ENCODE measurements at regions not wholly inside any gene's neighbourhood (a gene's known extent, or its start where the extent isn't known, plus 50 kb on each side); places are given as distances from the start of the nearest gene placed in this dataset.

DNA sequence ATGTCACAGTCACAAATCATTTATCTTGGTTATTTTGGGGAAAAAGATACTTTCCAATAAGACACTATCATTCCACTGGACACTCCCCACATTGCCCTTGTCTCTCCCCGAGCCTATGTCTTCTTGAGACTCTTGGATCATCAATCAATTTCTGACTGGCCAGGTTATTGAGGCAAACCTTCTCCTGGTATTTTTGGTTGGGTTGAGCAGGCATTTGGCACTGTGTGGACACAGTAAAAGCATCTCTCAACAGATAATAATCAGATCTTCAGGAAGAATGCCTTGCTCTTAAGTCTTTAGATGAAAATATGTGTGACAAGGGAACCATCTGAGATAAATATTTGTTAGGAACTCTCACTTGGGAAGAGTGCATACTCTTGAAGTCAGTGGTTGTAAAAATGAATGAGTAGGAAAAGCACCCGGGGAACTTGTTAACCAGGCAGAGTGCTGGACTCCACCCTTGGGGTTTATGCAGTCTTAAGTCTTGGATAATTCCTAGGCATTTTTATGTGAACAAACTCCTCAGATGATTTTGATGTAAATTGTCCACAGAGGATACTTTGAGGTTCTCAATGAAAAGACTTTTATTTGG lies 223.8 kb upstream of the CLINT1 start:
- H3K4me3 Mint-ChIP-seq = no peak overlapping the region
- no peaks in the 10 kb centered on the region for H3K9me3 Mint-ChIP-seq
- ATAC-seq = no peak
- ChIA-PET POLR2A (no interaction called here), CTCF (interaction anchor here (1.6 kb wide), 1 partner anchor 7 kb away, joined by 13 read pairs; no protein-coding TSS in a partner anchor)
- H3K36me3 Mint-ChIP-seq = no peaks in the 10 kb centered on the region
- TF ChIP-seq KAT7 (CRISPR knock-in tag; IDR thresholded peaks at IDR 0.05; ENCODE audit: borderline replicate concordance) = no peak
- no peak for TF ChIP-seq HMGA2 (CRISPR knock-in tag; IDR thresholded peaks at IDR 0.05)
- TF ChIP-seq, protein P1, sequence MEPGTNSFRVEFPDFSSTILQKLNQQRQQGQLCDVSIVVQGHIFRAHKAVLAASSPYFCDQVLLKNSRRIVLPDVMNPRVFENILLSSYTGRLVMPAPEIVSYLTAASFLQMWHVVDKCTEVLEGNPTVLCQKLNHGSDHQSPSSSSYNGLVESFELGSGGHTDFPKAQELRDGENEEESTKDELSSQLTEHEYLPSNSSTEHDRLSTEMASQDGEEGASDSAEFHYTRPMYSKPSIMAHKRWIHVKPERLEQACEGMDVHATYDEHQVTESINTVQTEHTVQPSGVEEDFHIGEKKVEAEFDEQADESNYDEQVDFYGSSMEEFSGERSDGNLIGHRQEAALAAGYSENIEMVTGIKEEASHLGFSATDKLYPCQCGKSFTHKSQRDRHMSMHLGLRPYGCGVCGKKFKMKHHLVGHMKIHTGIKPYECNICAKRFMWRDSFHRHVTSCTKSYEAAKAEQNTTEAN (CRISPR knock-in tag; IDR thresholded peaks at IDR 0.05) = no peak
- no peak for TF ChIP-seq GABPB1 (CRISPR knock-in tag; IDR thresholded peaks at IDR 0.05)
- no peak for TF ChIP-seq ZNF416 (CRISPR knock-in tag; IDR thresholded peaks at IDR 0.05)
- TF ChIP-seq, protein P2, sequence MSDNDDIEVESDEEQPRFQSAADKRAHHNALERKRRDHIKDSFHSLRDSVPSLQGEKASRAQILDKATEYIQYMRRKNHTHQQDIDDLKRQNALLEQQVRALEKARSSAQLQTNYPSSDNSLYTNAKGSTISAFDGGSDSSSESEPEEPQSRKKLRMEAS (CRISPR knock-in tag; IDR thresholded peaks at IDR 0.05) = no peak
- no peak for DNase-seq (ENCODE audit: low spot score)
- H3K27ac Mint-ChIP-seq = no peak overlapping the region
- H3K4me1 Mint-ChIP-seq = peaks cover 9% of the 10 kb centered on the region
- peaks cover 3% of the 10 kb centered on the region for H3K27me3 Mint-ChIP-seq (ENCODE audit: low read depth)

- peaks cover 3% of the 10 kb centered on the region for H3K27me3 Mint-ChIP-seq (ENCODE audit: low read depth)
- H3K4me1 Mint-ChIP-seq = peaks cover 17% of the 10 kb centered on the region
- DNase-seq (ENCODE audit: low spot score) (peak; percentile 27), ATAC-seq (peak; percentile 77)
- TF ChIP-seq SMAD3 (CRISPR knock-in tag; IDR thresholded peaks at IDR 0.05; ENCODE audit: borderline replicate concordance) (no peak), GRHL2 (CRISPR knock-in tag; IDR thresholded peaks at IDR 0.05; ENCODE audit: insufficient replicate concordance, severe bottlenecking) (no peak), HMGA2 (CRISPR knock-in tag; IDR thresholded peaks at IDR 0.05) (no peak), ATF2 (CRISPR knock-in tag; IDR thresholded peaks at IDR 0.05; ENCODE audit: borderline replicate concordance, low read depth) (no peak), KAT7 (CRISPR knock-in tag; IDR thresholded peaks at IDR 0.05; ENCODE audit: borderline replicate concordance) (no peak), ZNF138 (CRISPR knock-in tag; conservative IDR thresholded peaks at IDR 0.05) (no peak), TP53 (CRISPR knock-in tag; IDR thresholded peaks at IDR 0.05) (no peak), GTF2I (CRISPR knock-in tag; conservative IDR thresholded peaks at IDR 0.05) (no peak), ELF4 (CRISPR knock-in tag; IDR thresholded peaks at IDR 0.05; ENCODE audit: low read depth) (no peak), RELA (CRISPR knock-in tag; IDR thresholded peaks at IDR 0.05; ENCODE audit: borderline replicate concordance) (no peak), NR2C2 (CRISPR knock-in tag; IDR thresholded peaks at IDR 0.05) (no peak), ATF3 (CRISPR knock-in tag; conservative IDR thresholded peaks at IDR 0.05) (no peak), SMAD4 (CRISPR knock-in tag; IDR thresholded peaks at IDR 0.05) (no peak)
- TF ChIP-seq, protein P3, sequence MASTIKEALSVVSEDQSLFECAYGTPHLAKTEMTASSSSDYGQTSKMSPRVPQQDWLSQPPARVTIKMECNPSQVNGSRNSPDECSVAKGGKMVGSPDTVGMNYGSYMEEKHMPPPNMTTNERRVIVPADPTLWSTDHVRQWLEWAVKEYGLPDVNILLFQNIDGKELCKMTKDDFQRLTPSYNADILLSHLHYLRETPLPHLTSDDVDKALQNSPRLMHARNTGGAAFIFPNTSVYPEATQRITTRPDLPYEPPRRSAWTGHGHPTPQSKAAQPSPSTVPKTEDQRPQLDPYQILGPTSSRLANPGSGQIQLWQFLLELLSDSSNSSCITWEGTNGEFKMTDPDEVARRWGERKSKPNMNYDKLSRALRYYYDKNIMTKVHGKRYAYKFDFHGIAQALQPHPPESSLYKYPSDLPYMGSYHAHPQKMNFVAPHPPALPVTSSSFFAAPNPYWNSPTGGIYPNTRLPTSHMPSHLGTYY (CRISPR knock-in tag; IDR thresholded peaks at IDR 0.05) = no peak
- TF ChIP-seq, protein P4, sequence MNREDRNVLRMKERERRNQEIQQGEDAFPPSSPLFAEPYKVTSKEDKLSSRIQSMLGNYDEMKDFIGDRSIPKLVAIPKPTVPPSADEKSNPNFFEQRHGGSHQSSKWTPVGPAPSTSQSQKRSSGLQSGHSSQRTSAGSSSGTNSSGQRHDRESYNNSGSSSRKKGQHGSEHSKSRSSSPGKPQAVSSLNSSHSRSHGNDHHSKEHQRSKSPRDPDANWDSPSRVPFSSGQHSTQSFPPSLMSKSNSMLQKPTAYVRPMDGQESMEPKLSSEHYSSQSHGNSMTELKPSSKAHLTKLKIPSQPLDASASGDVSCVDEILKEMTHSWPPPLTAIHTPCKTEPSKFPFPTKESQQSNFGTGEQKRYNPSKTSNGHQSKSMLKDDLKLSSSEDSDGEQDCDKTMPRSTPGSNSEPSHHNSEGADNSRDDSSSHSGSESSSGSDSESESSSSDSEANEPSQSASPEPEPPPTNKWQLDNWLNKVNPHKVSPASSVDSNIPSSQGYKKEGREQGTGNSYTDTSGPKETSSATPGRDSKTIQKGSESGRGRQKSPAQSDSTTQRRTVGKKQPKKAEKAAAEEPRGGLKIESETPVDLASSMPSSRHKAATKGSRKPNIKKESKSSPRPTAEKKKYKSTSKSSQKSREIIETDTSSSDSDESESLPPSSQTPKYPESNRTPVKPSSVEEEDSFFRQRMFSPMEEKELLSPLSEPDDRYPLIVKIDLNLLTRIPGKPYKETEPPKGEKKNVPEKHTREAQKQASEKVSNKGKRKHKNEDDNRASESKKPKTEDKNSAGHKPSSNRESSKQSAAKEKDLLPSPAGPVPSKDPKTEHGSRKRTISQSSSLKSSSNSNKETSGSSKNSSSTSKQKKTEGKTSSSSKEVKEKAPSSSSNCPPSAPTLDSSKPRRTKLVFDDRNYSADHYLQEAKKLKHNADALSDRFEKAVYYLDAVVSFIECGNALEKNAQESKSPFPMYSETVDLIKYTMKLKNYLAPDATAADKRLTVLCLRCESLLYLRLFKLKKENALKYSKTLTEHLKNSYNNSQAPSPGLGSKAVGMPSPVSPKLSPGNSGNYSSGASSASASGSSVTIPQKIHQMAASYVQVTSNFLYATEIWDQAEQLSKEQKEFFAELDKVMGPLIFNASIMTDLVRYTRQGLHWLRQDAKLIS (CRISPR knock-in tag; IDR thresholded peaks at IDR 0.05; ENCODE audit: borderline replicate concordance) = no peak
- TF ChIP-seq, protein P5, sequence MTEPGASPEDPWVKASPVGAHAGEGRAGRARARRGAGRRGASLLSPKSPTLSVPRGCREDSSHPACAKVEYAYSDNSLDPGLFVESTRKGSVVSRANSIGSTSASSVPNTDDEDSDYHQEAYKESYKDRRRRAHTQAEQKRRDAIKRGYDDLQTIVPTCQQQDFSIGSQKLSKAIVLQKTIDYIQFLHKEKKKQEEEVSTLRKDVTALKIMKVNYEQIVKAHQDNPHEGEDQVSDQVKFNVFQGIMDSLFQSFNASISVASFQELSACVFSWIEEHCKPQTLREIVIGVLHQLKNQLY (CRISPR knock-in tag; IDR thresholded peaks at IDR 0.05) = no peak
- TF ChIP-seq, protein P6, sequence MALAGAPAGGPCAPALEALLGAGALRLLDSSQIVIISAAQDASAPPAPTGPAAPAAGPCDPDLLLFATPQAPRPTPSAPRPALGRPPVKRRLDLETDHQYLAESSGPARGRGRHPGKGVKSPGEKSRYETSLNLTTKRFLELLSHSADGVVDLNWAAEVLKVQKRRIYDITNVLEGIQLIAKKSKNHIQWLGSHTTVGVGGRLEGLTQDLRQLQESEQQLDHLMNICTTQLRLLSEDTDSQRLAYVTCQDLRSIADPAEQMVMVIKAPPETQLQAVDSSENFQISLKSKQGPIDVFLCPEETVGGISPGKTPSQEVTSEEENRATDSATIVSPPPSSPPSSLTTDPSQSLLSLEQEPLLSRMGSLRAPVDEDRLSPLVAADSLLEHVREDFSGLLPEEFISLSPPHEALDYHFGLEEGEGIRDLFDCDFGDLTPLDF (CRISPR knock-in tag; IDR thresholded peaks at IDR 0.05) = no peak
- no peaks in the 10 kb centered on the region for H3K9me3 Mint-ChIP-seq
- H3K36me3 Mint-ChIP-seq = no peaks in the 10 kb centered on the region
- H3K27ac Mint-ChIP-seq = no peak overlapping the region
- no peak overlapping the region for H3K4me3 Mint-ChIP-seq
- ChIA-PET POLR2A (no interaction called here), CTCF (interaction anchor here (0.9 kb wide), 1 partner anchor 1026 kb away, joined by 4 read pairs; no protein-coding TSS in a partner anchor)
These were observed 221.2 kb upstream of the CLINT1 start for GRCh38 chr5:158080112-158080511.

All from WTC11 (cell line).